Caco-2 (cell line): ENCODE measurements at regions not wholly inside any gene's neighbourhood (a gene's known extent, or its start where the extent isn't known, plus 50 kb on each side); places are given as distances from the start of the nearest gene placed in this dataset.

Experiments used
- BruUV-seq: library from RNA; stranded (reverse); fragments of 400-500 nt; replicated peaks from 2 replicates; lab custom pipeline; 2021; lab: Mats Ljungman, UMichigan
- CTCF ChIA-PET: fragments of 300-600 bp; sonication (Branson Sonifier 250); formaldehyde crosslinking; loops from one replicate; lab custom pipeline; 2022; ENCODE audit warnings: antibody characterized with exemption; lab: Charles Lee
- POLR2A ChIA-PET: fragments of 300-600 bp; sonication (Branson Sonifier 250); formaldehyde crosslinking; loops from one replicate; lab custom pipeline; 2022; ENCODE audit warnings: antibody characterized with exemption; lab: Charles Lee
- DNase-seq, 2 experiments: peaks; one replicate each; pipeline versions ENCODE4 v3.0.0 to v3.0.0-alpha.2; 2020 to 2022
- H3K27me3 ChIP-seq: replicated peaks from 2 replicates; pipeline ENCODE4 v1.6.0; 2011; ENCODE audit warnings: low read length; ENCODE audit not compliant: control insufficient read depth, insufficient read depth
- H3K36me3 ChIP-seq: 2 replicates; pipeline ENCODE4 v1.5.1; 2011; ENCODE audit warnings: low read length; ENCODE audit not compliant: control insufficient read depth, insufficient read depth
- H3K4me1 ChIP-seq: fragments of 250-450 bp; sonication (Bioruptor Pico); 2 replicates; pipeline ENCODE4 v1.5.1; 2020; ENCODE audit warnings: mild to moderate bottlenecking
- H3K4me3 ChIP-seq: 2 replicates; pipeline ENCODE4 v1.5.1; 2011; ENCODE audit warnings: low read depth, mild to moderate bottlenecking, control low read depth, low read length
- H3K9me3 ChIP-seq: fragments of 250-450 bp; sonication (Bioruptor Pico); 2 replicates; pipeline ENCODE4 v1.5.1; 2020; ENCODE audit warnings: mild to moderate bottlenecking, moderate library complexity
- H3K27ac Mint-ChIP-seq: one replicate; pipeline ENCODE4 v1.8.0; 2022; ENCODE audit warnings: mixed read lengths; ENCODE audit not compliant: unreplicated experiment
- H3K27me3 Mint-ChIP-seq: one replicate; pipeline ENCODE4 v1.8.0; 2022; ENCODE audit warnings: mixed read lengths; ENCODE audit not compliant: insufficient read depth, unreplicated experiment
- H3K36me3 Mint-ChIP-seq: one replicate; pipeline ENCODE4 v1.8.0; 2022; ENCODE audit warnings: mild to moderate bottlenecking, mixed read lengths; ENCODE audit not compliant: insufficient read depth, unreplicated experiment
- H3K4me1 Mint-ChIP-seq: one replicate; pipeline ENCODE4 v1.8.0; 2022; ENCODE audit warnings: low read depth, mixed read lengths; ENCODE audit not compliant: unreplicated experiment
- H3K4me3 Mint-ChIP-seq: one replicate; pipeline ENCODE4 v1.8.0; 2022; ENCODE audit warnings: mild to moderate bottlenecking, moderate library complexity, mixed read lengths; ENCODE audit not compliant: unreplicated experiment
- H3K9me3 Mint-ChIP-seq: one replicate; pipeline ENCODE4 v1.8.0; 2022; ENCODE audit warnings: mixed read lengths; ENCODE audit not compliant: unreplicated experiment
- CTCF ChIP-seq, 2 experiments: fragments of 200-600 bp in 1 of 2; IDR thresholded peaks; 1 replicate in 1 of 2; 2 replicates in 1 of 2; pipeline versions ENCODE4 v1.5.1 to v1.8.0; 2011 to 2022; ENCODE audit warnings: antibody characterized with exemption in 1 of 2, control low read depth in 1 of 2, inconsistent platforms in 1 of 2, low read depth in 1 of 2, low read length in 1 of 2, mild to moderate bottlenecking in 1 of 2, moderate library complexity in 1 of 2; ENCODE audit not compliant: insufficient read depth in 1 of 2, severe bottlenecking in 1 of 2, unreplicated experiment in 1 of 2
- intact Hi-C: fragments of 100-400 bp; cut with micrococcal nuclease; formaldehyde crosslinking; loops from one replicate; pipeline ENCODE4 v1.10.0; 2022; ENCODE audit not compliant: unreplicated experiment

GRCh38 chr2:71790226-71791060, 337.1 kb downstream of the DYSF start:
- Histone ChIP-seq H3K36me3 (no peaks in the 10 kb centered on the region), H3K4me3 (no peak overlapping the region), H3K27me3 (no peaks in the 10 kb centered on the region), H3K9me3 (no peaks in the 10 kb centered on the region), H3K4me1 (peaks cover 34% of the 10 kb centered on the region)
- Mint-ChIP-seq H3K27ac (no peak overlapping the region), H3K9me3 (no peaks in the 10 kb centered on the region), H3K4me3 (no peak overlapping the region), H3K36me3 (no peaks in the 10 kb centered on the region), H3K4me1 (peaks cover 32% of the 10 kb centered on the region), H3K27me3 (no peaks in the 10 kb centered on the region)
- DNase-seq: peak in 1 of 2 experiments; percentile 22
- ChIA-PET CTCF (interaction anchor here (0.6 to 0.7 kb wide), 3 partner anchors 214 to 1387 kb away, joined by 3 to 7 read pairs (median 4); no protein-coding TSS in a partner anchor), POLR2A (interaction anchor here (0.6 kb wide), 1 partner anchor 115 kb away, joined by 3 read pairs; no protein-coding TSS in a partner anchor)
- BruUV-seq: no TSS peak
- intact Hi-C loops: no loop called here
- TF ChIP-seq CTCF (IDR thresholded peaks at IDR 0.05; ENCODE audit: insufficient read depth in 1 of 2, low read depth in 1 of 2, low read length in 1 of 2, severe bottlenecking in 1 of 2, unreplicated experiment in 1 of 2): no peak

GRCh38 chr2:71789556-71790204, 336.3 kb downstream of the DYSF start:
- intact Hi-C loops: no loop called here
- DNase-seq: no peak
- Histone ChIP-seq H3K9me3 (no peaks in the 10 kb centered on the region), H3K27me3 (no peaks in the 10 kb centered on the region), H3K36me3 (no peaks in the 10 kb centered on the region), H3K4me1 (peaks cover 34% of the 10 kb centered on the region), H3K4me3 (no peak overlapping the region)
- H3K27me3 Mint-ChIP-seq: no peaks in the 10 kb centered on the region
- H3K27ac Mint-ChIP-seq: no peak overlapping the region
- no TSS peak for BruUV-seq
- ChIA-PET POLR2A (interaction anchor here (0.6 kb wide), 1 partner anchor 114 kb away, joined by 3 read pairs; no protein-coding TSS in a partner anchor), CTCF (interaction anchor here (0.7 kb wide), 2 partner anchors 213 to 490 kb away, joined by 4 to 7 read pairs; no protein-coding TSS in a partner anchor)
- no peaks in the 10 kb centered on the region for H3K9me3 Mint-ChIP-seq
- H3K4me1 Mint-ChIP-seq: peaks cover 39% of the 10 kb centered on the region
- no peak for TF ChIP-seq CTCF (IDR thresholded peaks at IDR 0.05; ENCODE audit: insufficient read depth in 1 of 2, low read depth in 1 of 2, low read length in 1 of 2, severe bottlenecking in 1 of 2, unreplicated experiment in 1 of 2)
- no peak overlapping the region for H3K4me3 Mint-ChIP-seq
- H3K36me3 Mint-ChIP-seq: no peaks in the 10 kb centered on the region

GRCh38 chr2:71788601-71789240, 335.4 kb downstream of the DYSF start:
- no peaks in the 10 kb centered on the region for H3K9me3 ChIP-seq
- intact Hi-C loops: no loop called here
- Mint-ChIP-seq H3K27me3 (no peaks in the 10 kb centered on the region), H3K36me3 (no peaks in the 10 kb centered on the region), H3K9me3 (no peaks in the 10 kb centered on the region), H3K27ac (no peak overlapping the region), H3K4me1 (peaks cover 41% of the 10 kb centered on the region), H3K4me3 (no peak overlapping the region)
- no peaks in the 10 kb centered on the region for H3K27me3 ChIP-seq
- no peak for TF ChIP-seq CTCF (IDR thresholded peaks at IDR 0.05; ENCODE audit: insufficient read depth in 1 of 2, low read depth in 1 of 2, low read length in 1 of 2, severe bottlenecking in 1 of 2, unreplicated experiment in 1 of 2)
- H3K4me1 ChIP-seq: peaks cover 32% of the 10 kb centered on the region
- DNase-seq: no peak
- POLR2A ChIA-PET: no interaction called here
- no peaks in the 10 kb centered on the region for H3K36me3 ChIP-seq
- no TSS peak for BruUV-seq
- H3K4me3 ChIP-seq: no peak overlapping the region
- CTCF ChIA-PET: no interaction called here
